AG09309 (cell line): ENCODE measurements at regions not wholly inside any gene's neighbourhood (a gene's known extent, or its start where the extent isn't known, plus 50 kb on each side); places are given as distances from the start of the nearest gene placed in this dataset.

Experiments
- DNase-seq: peaks from one replicate; pipeline ENCODE4 v3.0.0-alpha.2; 2010; ENCODE audit warnings: low read depth
- H3K4me3 ChIP-seq: 2 replicates; pipeline ENCODE4 v1.5.1; 2011; ENCODE audit warnings: mild to moderate bottlenecking, low read depth, low read length, moderate library complexity; ENCODE audit not compliant: control insufficient read depth
- TF ChIP-seq, protein P1 (sequence below): IDR thresholded peaks from 2 replicates; pipeline ENCODE4 v1.5.1; 2011; ENCODE audit warnings: mild to moderate bottlenecking, low read depth, low read length, inconsistent platforms; ENCODE audit not compliant: insufficient read depth, control insufficient read depth; ENCODE audit errors: missing control alignments

DNA sequence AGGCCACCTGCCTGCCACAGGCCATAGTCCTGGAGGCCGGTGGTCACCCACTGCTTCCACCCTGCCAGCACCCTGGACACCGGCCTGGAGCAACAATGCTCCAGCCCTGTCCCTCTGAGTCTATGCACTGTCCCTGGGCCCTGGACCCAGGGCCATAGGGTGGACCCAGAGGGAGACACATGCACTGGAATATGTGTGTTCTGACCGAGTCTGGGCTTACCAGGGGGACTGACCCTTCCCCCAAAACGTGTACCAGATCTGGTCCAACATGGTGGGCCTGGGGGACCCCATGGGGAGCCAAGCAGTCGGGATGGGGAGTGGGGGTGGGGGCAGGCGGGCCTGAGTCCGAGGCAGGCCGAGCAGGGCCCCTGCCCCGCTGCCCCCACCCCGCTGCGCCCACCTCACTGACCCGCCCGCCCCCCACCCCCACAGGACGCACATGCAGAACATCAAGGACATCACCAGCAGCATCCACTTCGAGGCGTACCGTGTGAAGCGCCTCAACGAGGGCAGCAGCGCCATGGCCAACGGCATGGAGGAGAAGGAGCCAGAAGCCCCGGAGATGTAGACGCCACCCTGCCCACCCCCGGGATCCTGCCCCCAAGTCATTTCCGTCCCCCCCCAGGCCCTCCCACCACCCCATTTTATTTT is 357.4 kb downstream of the SEC14L1 start:
- TF ChIP-seq, protein P1, sequence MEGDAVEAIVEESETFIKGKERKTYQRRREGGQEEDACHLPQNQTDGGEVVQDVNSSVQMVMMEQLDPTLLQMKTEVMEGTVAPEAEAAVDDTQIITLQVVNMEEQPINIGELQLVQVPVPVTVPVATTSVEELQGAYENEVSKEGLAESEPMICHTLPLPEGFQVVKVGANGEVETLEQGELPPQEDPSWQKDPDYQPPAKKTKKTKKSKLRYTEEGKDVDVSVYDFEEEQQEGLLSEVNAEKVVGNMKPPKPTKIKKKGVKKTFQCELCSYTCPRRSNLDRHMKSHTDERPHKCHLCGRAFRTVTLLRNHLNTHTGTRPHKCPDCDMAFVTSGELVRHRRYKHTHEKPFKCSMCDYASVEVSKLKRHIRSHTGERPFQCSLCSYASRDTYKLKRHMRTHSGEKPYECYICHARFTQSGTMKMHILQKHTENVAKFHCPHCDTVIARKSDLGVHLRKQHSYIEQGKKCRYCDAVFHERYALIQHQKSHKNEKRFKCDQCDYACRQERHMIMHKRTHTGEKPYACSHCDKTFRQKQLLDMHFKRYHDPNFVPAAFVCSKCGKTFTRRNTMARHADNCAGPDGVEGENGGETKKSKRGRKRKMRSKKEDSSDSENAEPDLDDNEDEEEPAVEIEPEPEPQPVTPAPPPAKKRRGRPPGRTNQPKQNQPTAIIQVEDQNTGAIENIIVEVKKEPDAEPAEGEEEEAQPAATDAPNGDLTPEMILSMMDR = no peak
- no peak for DNase-seq
- no peak overlapping the region for H3K4me3 ChIP-seq

DNA sequence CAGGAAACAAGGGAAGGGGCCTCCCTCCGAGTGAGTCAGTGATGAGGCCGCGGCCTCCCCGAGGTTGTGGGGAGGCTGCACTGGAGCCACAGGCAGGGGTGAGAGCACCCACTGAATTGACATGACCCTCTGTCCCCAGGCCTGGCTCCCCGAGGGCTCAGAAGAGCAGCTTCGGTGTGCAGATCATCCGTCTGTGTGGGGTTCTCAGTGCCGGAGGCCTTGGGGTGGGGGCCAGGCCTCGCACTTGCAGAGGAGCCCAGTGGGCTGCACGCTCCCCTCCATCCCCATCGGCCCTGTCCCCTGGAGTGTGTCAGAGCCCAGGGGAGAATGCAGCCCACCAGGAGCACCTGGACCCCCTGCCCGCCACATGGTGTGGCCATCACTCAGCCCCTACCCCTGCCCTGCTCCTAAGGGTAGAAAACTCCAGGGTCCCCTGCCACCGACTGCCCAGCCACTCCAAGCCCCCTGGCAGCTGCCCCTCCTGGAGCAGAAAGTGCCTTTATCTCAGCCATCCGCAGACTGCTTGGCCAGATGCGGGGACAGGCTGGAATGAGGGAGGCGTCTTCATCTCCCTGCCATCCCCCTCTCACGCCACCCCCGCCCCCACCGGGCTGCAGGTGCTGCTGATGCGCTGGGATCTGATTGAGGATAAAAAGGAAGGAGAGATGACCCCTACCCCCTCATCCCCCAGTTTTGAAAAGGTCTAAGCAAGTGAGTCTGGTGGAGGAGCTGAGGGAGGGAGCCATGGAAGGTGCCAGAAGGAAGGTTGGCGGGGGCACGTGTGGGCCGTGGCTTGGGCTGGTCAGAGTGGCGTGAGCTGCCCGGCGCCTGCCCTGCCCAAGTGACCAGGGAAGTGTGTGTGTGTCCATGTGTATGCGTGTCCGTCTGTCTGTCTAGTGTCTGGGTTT is 358.3 kb downstream of the SEC14L1 start:
- DNase-seq = no peak

DNA sequence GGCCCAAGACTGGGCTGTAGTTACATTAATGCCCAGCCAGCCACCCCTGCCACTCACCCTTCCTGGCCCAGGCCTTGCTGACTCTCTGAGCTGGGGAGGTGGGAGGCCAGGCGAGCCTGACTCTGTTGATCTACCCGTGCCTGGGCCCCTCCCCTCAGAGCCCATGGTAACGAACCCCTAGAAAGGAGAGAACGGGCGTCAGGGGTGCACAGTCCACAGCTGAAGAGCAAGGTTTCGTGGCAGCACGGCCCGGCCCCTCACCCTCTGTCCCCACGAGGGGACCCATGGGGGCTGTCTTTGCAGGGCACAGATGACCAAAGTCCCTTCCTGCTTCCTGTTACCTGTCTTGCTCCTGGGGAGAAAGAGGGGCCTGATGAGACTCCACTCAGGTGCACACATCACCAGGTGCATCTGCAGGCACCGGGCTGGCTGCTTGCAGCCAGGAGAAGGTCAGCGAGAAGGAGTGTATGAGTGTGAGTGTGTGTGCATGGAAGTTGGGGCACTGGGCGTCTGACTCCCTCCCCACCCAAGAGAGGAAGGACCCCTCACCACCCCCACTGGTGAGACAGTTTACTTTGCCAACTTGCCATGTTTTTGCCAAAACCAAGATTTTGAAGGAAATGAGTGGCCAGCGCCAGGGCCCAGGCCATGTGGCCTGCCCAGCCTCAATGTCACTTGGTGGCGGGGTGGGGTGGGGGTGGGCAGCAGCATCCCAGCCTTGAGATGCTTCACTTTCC is 359.1 kb downstream of the SEC14L1 start:
- no peak overlapping the region for H3K4me3 ChIP-seq
- DNase-seq = no peak
- TF ChIP-seq, protein P1 = no peak

More for the DNA sequence above, 358.3 kb downstream of the SEC14L1 start:
- TF ChIP-seq, protein P1 = no peak
- H3K4me3 ChIP-seq = no peak overlapping the region

DNA sequence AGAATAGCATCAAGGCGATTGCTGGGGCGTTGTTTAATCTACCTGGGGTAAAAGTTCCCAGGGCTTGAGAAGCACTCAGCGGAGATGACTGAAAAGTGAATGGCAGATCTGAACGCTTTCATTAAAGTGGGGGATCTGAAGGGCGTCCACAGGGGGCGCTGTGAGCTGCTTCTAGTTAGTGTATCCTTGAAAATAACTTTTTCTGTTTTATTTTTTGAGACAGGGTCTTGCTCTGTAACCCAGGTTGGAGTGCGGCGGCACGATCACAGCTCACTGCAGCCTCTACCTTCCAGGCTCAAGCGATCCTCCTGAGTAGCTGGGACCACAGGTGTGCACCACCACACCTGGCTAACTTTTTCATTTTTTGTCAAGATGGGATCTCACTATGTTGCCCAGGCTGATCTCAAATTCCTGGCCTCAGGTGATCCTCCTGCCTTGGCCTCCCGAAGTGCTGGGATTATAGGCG is 360.4 kb downstream of the SEC14L1 start:
- no peak for DNase-seq
- TF ChIP-seq, protein P1 = peak; percentile 53
- no peak overlapping the region for H3K4me3 ChIP-seq

DNA sequence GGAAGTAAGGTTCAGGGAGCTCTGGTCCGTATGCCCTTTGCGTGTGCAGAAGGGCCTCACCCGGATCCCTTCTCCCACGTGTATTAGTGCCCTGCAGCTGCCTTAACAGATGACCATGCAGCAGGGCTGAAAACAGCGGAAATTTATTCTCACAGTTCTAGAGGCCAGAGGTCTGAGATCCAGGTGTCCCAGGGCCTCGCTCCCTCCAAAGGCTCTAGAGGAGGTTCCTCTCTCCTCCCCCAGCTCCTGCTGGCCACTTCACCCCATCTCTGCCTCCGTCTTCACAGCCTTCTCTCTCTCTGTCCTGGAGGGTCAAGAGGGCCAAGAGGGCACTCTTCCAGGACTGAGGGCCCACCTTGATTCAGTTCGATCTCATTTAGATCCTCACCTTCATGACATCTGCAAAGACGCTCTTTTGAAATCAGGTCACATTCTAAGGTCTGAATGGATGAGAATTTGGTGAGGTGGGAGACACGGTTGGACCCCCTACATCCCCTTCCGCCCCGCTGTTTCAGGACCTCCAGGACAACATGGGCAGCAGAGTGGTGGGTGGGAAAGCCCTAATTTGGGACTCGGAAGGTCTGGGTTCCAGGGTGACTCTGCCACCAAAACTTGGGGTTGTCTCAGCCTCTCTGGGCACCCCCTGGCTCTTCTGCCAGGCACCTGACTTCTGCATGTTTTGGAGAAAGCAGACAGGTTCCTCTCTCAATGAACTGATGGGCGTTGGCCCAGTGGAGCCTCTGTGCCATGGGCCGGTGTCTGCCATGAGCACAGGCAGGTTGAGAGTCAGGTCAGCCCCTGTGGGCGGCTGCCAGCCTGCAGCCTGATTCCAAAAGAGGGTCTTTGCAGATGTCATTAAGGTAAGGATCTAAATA is 361.2 kb downstream of the SEC14L1 start:
- no peak overlapping the region for H3K4me3 ChIP-seq
- TF ChIP-seq, protein P1 = no peak
- no peak for DNase-seq
